AG04449 (cell line): ENCODE measurements at regions not wholly inside any gene's neighbourhood (a gene's known extent, or its start where the extent isn't known, plus 50 kb on each side); places are given as distances from the start of the nearest gene placed in this dataset.
"Not testable (repeated sequence)": the region's sequence is repeated elsewhere in the genome, so short reads cannot be mapped to it uniquely, and the experiment has no call there.

Experiments used
- CTCF ChIA-PET: fragments of 350-600 bp; formaldehyde crosslinking; extraction: SDS; loops from one replicate; lab custom pipeline; 2021; ENCODE audit warnings: antibody characterized with exemption; lab: Yijun Ruan, JAX
- POLR2A ChIA-PET: fragments of 400-600, 350-600 bp; formaldehyde crosslinking; extraction: SDS; loops from one replicate; lab custom pipeline; 2020; ENCODE audit warnings: antibody characterized with exemption, inconsistent platforms; lab: Yijun Ruan, JAX
- DNase-seq: peaks from one replicate; pipeline ENCODE4 v3.0.0-alpha.2; 2010; ENCODE audit warnings: low read depth, low spot score
- H3K4me3 ChIP-seq: 2 replicates; pipeline ENCODE4 v1.5.1; 2011; ENCODE audit warnings: low read depth, mild to moderate bottlenecking, control low read depth, low read length
- TF ChIP-seq, protein P1 (sequence below): IDR thresholded peaks from one replicate; pipeline ENCODE4 v1.5.1; 2011; ENCODE audit warnings: mild to moderate bottlenecking, moderate library complexity, low read length, control low read depth, inconsistent platforms; ENCODE audit not compliant: insufficient read depth; ENCODE audit errors: missing control alignments

DNA sequence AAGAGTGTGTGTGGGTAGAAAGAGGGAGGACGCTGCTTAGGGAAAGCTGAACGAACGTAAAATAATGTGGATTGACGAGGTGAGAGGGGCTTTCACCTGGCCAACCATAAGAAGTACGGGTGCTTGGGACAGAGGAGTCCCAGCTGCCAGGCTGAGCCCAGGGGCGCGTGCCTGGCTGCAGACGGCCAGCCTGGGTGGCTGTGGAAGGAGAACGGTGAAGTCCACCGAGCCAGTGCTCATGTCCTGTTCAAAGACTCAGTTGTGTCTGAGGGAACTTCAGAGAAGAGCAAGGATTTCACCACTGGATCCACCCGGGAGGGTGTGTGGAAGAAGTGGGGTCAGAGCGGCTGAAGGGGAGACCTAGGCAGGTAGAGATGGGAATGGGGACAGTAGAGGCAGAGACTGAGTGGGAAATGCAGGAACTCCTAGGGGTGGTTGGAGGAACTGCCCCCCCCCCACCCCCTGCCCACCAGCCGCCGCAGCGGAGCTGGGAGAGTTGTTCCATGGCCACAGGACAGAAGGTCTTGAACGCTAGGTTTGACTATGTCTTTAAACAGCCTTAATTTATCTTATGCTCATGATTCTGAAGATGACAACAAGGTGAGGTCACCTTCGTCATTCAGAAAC is 68.1 kb upstream of the TBXT start:
- no peak overlapping the region for H3K4me3 ChIP-seq

DNA sequence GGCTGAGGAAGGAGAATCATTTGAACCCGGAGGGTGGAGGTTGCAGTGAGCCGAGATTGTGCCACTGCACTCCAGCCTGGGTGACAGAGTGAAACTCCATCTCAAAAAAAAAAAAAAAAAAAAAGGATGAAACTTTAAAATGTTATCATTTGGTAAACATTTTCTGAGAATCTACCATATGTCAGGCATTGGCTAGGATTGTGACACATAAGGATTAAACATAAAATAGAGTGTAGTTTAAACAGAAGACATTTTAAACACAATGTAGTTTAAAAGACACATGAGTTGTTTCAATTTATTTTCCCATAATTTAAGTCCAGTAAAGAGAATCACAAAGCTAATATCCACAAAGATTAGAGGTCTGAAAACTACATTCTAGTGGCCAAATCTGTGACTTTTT is 63.5 kb upstream of the TBXT start:
- POLR2A ChIA-PET, DNase-seq, H3K4me3 ChIP-seq, CTCF ChIA-PET: not testable (repeated sequence)

More for the DNA sequence above, 68.1 kb upstream of the TBXT start:
- no peak for DNase-seq
- POLR2A ChIA-PET, result no interaction called here
- TF ChIP-seq, protein P1, sequence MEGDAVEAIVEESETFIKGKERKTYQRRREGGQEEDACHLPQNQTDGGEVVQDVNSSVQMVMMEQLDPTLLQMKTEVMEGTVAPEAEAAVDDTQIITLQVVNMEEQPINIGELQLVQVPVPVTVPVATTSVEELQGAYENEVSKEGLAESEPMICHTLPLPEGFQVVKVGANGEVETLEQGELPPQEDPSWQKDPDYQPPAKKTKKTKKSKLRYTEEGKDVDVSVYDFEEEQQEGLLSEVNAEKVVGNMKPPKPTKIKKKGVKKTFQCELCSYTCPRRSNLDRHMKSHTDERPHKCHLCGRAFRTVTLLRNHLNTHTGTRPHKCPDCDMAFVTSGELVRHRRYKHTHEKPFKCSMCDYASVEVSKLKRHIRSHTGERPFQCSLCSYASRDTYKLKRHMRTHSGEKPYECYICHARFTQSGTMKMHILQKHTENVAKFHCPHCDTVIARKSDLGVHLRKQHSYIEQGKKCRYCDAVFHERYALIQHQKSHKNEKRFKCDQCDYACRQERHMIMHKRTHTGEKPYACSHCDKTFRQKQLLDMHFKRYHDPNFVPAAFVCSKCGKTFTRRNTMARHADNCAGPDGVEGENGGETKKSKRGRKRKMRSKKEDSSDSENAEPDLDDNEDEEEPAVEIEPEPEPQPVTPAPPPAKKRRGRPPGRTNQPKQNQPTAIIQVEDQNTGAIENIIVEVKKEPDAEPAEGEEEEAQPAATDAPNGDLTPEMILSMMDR, result no peak
- CTCF ChIA-PET, result no interaction called here

DNA sequence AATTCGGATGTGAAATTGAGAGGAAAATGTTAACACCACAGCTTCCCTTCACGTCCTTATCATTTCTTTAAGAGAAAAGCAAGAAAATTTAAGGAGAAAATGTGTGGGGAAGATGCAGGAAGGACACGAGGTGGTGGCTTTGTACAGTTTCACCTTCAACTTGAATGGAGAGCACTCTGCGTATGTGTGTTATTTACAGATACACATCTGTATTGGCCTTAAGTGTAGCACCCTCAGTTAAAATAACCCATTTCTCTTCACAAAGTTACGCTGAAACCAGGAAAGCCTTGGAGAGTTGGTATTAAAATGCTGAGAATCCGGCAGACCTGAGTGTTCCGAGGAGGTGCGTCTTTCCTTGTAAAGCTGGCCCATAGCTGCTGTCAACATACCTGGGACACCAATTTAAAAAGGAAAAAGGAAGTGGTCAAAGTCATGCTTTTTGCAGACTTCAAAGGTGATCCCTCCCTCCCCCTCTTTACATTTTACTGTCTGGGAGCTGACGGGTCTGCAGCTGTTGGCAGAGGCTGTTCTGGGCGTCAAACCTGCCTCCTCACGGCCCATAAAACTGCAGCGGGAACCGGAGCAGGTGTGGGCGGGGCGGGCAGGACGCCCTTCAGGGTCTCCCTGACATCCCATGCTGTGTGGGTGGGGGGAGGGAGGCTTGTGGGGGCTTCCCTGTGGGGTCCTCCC is 61.3 kb upstream of the TBXT start:
- CTCF ChIA-PET, result no interaction called here
- TF ChIP-seq, protein P1, result no peak
- no peak overlapping the region for H3K4me3 ChIP-seq
- POLR2A ChIA-PET, result no interaction called here
- DNase-seq, result no peak

DNA sequence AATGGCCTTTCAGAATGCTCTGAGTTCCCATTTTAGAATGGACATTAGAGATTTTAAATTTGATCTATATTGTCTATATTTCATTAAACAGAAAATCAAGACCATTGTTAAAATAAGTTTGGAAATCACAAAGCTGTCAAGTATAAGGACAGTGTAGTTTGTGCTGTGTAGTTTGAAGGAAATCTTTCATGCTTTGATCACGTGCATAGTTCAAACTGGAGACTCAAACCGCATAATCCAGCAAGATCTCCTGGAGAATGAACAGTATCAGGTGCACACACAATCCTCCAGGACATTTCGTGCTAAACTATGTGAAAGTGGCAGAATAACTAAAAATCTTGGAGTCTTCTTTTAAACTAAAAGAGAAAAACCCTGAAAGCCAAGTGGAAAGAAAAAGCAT is 60.8 kb upstream of the TBXT start:
- no peak for DNase-seq
- ChIA-PET POLR2A (no interaction called here), CTCF (no interaction called here)
- TF ChIP-seq, protein P1, result no peak
- no peak overlapping the region for H3K4me3 ChIP-seq

DNA sequence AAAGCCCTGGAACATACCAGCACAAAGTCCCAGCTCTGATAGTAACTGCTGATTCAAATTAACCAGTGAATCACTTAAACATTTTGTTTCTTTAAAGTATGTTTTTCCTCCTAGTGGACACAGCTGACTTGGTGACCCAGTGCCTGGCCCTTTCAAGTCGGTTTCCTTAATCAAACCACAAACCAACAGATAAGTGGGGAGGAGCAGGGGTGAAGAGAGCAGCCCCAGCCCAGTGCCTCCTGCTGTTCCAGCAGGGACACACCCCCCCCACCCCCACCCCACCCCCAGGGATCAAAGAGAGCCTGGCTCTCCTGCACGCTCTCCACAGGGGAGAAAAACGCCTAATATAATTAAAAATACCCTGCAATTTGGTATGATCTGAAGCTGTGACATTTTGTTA is 55.4 kb upstream of the TBXT start:
- CTCF ChIA-PET, result no interaction called here
- H3K4me3 ChIP-seq, result no peak overlapping the region
- POLR2A ChIA-PET, result no interaction called here
- TF ChIP-seq, protein P1, result no peak
- no peak for DNase-seq

DNA sequence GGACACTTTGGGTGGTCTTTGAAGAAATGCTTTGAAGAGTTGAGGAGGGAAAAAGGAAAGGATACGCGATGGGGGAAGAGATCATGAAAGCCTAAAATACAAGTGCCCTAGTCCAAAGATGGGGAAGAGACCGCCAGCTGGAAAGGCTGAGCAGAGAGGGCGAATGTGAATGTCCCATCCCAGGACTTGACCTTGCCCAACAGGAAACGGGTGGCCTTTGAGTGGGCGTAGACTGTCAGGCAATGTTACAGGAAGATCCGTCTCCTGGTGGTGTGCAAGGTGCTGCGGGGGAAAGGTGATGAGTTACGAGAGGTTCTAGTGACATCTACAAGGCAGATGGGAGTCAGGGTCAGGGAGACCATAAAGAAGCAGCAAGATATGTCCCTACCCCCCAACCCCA is 55.0 kb upstream of the TBXT start:
- TF ChIP-seq, protein P1, result no peak
- POLR2A ChIA-PET, result no interaction called here
- DNase-seq, result no peak
- CTCF ChIA-PET, result no interaction called here
- no peak overlapping the region for H3K4me3 ChIP-seq

DNA sequence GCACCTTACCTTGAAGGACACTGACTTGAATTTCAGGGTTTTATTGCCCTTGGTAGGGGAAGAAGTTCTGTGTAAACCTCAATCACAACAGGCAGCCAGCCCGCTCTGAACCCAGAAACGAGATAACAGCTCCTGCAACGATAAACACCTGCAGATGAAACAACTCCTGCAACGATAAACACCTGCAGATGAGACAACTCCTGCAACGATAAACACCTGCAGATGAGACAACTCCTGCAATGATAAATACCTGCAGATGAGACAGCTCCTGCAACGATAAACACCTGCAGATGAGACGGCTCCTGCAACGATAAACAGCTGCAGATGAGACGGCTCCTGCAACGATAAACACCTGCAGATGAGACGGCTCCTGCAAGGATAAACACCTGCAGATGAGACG is 54.0 kb upstream of the TBXT start:
- TF ChIP-seq, protein P1, result no peak
- no peak for DNase-seq
- CTCF ChIA-PET, result no interaction called here

More for the DNA sequence above, 54.0 kb upstream of the TBXT start:
- POLR2A ChIA-PET, result no interaction called here
- no peak overlapping the region for H3K4me3 ChIP-seq
